HEK293T (cell line): ENCODE measurements at regions not wholly inside any gene's neighbourhood (a gene's known extent, or its start where the extent isn't known, plus 50 kb on each side); places are given as distances from the start of the nearest gene placed in this dataset.

ENCODE experiments used
- ARNT ChIP-seq: fragments of 450-650 bp; IDR thresholded peaks from 2 replicates; pipeline ENCODE4 v1.6.1; 2017; ENCODE audit warnings: mild to moderate bottlenecking
- BHLHE40 ChIP-seq: fragments of 450-650 bp; IDR thresholded peaks from 2 replicates; pipeline ENCODE4 v1.6.1; 2016; ENCODE audit warnings: mild to moderate bottlenecking, moderate library complexity, borderline replicate concordance
- FOXK2 ChIP-seq: fragments of 450-650 bp; IDR thresholded peaks from 2 replicates; pipeline ENCODE4 v1.6.1; 2016; ENCODE audit warnings: mild to moderate bottlenecking
- FOXM1 ChIP-seq: fragments of 450-650 bp; IDR thresholded peaks from 2 replicates; pipeline ENCODE4 v1.6.1; 2017; ENCODE audit warnings: mild to moderate bottlenecking, borderline replicate concordance
- L3MBTL2 ChIP-seq: fragments of 450-650 bp; conservative IDR thresholded peaks from 2 replicates; pipeline ENCODE4 v1.6.1; 2016; ENCODE audit warnings: mild to moderate bottlenecking
- LEF1 ChIP-seq: fragments of 450-650 bp; IDR thresholded peaks from 2 replicates; pipeline ENCODE4 v1.6.1; 2017; ENCODE audit warnings: mild to moderate bottlenecking, borderline replicate concordance
- SP1 ChIP-seq: fragments of 450-650 bp; IDR thresholded peaks from 2 replicates; pipeline ENCODE4 v1.6.1; 2017
- SUZ12 ChIP-seq: fragments of 450-650 bp; IDR thresholded peaks from 2 replicates; pipeline ENCODE4 v1.6.1; 2016; ENCODE audit warnings: mild to moderate bottlenecking
- ZNF384 ChIP-seq: fragments of 450-650 bp; IDR thresholded peaks from 2 replicates; pipeline ENCODE4 v1.6.1; 2016
- TF ChIP-seq, protein P1 (sequence below): fragments of 450-650 bp; IDR thresholded peaks from 2 replicates; pipeline ENCODE4 v1.6.1; 2016

DNA sequence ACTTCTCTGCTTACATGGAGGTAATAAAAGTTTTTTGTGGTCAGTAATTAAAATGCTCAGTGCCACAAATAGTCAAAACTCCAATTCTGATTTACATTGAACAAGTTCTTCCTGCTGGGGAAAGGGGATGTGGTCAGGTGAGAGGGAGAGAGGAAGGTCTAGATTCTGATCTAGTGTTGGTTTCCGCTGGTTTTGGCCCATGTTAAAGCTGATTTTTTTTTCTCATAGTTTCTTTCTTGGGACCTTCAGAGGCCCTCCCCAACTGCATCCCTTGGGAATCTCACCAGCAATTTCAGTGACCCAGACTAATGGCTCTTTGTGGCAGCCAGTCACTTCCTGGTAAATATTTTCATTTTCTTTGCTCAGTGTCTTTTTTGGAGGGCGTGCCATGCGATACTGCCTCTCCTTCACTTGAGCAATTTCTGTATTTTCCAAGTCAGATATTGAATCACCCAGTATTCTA, 332.7 kb downstream of the RAPGEF2 start:
- TF ChIP-seq BHLHE40 (no peak), ZNF384 (no peak), ARNT (no peak), SP1 (no peak), FOXK2 (no peak), FOXM1 (no peak), SUZ12 (no peak), L3MBTL2 (no peak), LEF1 (no peak)
- TF ChIP-seq, protein P1, sequence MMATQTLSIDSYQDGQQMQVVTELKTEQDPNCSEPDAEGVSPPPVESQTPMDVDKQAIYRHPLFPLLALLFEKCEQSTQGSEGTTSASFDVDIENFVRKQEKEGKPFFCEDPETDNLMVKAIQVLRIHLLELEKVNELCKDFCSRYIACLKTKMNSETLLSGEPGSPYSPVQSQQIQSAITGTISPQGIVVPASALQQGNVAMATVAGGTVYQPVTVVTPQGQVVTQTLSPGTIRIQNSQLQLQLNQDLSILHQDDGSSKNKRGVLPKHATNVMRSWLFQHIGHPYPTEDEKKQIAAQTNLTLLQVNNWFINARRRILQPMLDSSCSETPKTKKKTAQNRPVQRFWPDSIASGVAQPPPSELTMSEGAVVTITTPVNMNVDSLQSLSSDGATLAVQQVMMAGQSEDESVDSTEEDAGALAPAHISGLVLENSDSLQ, result no peak
